Skeletal muscle satellite cell (primary cell): ENCODE measurements at regions not wholly inside any gene's neighbourhood (a gene's known extent, or its start where the extent isn't known, plus 50 kb on each side); places are given as distances from the start of the nearest gene placed in this dataset.

Experiments used
- H3K27me3 ChIP-seq: 2 replicates; pipeline ENCODE4 v1.7.0; 2013; ENCODE audit warnings: low read length; ENCODE audit not compliant: control insufficient read depth, insufficient read depth
- H3K36me3 ChIP-seq: 2 replicates; pipeline ENCODE4 v1.7.0; 2013; ENCODE audit warnings: mild to moderate bottlenecking, control low read depth, low read length; ENCODE audit not compliant: insufficient read depth
- H3K4me1 ChIP-seq: 2 replicates; pipeline ENCODE4 v1.7.0; 2013; ENCODE audit warnings: low read length; ENCODE audit not compliant: control insufficient read depth, insufficient read depth
- H3K4me2 ChIP-seq: 2 replicates; pipeline ENCODE4 v1.7.0; 2013; ENCODE audit warnings: mild to moderate bottlenecking, low read length
- H3K4me3 ChIP-seq: 2 replicates; pipeline ENCODE4 v1.7.0; 2013; ENCODE audit warnings: low read length
- H3K9ac ChIP-seq: 2 replicates; pipeline ENCODE4 v1.7.0; 2013; ENCODE audit warnings: mild to moderate bottlenecking, low read depth, low read length, moderate library complexity
- H3K9me3 ChIP-seq: replicated peaks from 2 replicates; pipeline ENCODE4 v1.7.0; 2013; ENCODE audit warnings: mild to moderate bottlenecking, control low read depth, low read length

DNA sequence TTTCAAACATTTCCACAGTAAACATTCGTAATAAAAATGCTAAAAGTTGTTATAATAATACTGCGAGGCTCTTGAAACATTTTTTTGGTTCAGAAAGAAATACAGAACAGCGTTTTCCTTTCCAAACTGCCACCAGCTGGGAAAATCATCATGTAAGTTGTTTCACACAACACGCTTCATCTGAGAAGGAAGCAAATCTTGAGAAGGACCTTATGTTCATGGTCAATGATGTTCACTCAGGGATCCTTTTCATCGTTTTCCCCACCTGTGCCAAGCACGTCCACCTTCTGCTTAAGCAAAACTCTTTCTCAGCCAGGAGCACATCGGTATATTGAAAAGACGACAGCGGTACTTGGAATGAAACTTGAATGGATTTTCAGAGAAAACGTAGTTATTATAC is 274.5 kb upstream of the ELAC2 start:
- Histone ChIP-seq H3K36me3 (no peaks in the 10 kb centered on the region), H3K4me2 (no peak overlapping the region)

GRCh38 chr17:13288248-13288647 is 270.4 kb upstream of the ELAC2 start:
- H3K4me3 ChIP-seq = no peak overlapping the region
- no peaks in the 10 kb centered on the region for H3K27me3 ChIP-seq
- H3K9me3 ChIP-seq = no peaks in the 10 kb centered on the region
- no peaks in the 10 kb centered on the region for H3K4me1 ChIP-seq
- H3K4me2 ChIP-seq = no peak overlapping the region
- H3K36me3 ChIP-seq = no peaks in the 10 kb centered on the region
- H3K9ac ChIP-seq = no peak overlapping the region

More for the DNA sequence above, 274.5 kb upstream of the ELAC2 start:
- no peak overlapping the region for H3K4me3 ChIP-seq
- no peaks in the 10 kb centered on the region for H3K4me1 ChIP-seq
- H3K27me3 ChIP-seq = no peaks in the 10 kb centered on the region
- no peaks in the 10 kb centered on the region for H3K9me3 ChIP-seq
- no peak overlapping the region for H3K9ac ChIP-seq

DNA sequence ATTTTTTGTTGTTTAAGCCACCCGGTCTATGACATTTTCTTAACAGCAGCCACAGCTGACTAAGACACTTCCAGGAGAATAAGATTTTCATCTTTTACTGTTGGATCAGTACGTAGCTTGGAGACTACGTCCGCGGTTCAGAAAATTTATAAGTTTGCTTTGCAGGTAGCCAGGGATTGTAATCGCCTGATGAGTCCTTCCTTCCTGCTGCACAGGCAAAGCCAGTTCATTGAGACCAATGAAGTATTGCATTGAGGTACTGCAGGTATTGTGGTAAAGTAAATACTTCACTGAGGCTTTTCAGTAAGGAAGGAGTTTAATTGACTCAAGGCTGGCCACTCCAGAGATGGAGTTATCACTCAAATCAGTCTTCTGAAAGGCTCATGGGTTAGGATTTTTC is 269.4 kb upstream of the ELAC2 start:
- no peak overlapping the region for H3K9ac ChIP-seq
- H3K4me3 ChIP-seq = no peak overlapping the region
- H3K4me1 ChIP-seq = no peaks in the 10 kb centered on the region
- H3K4me2 ChIP-seq = no peak overlapping the region
- H3K36me3 ChIP-seq = no peaks in the 10 kb centered on the region
- H3K27me3 ChIP-seq = no peaks in the 10 kb centered on the region
- no peaks in the 10 kb centered on the region for H3K9me3 ChIP-seq

GRCh38 chr17:13283606-13284005 is 265.8 kb upstream of the ELAC2 start:
- Histone ChIP-seq H3K4me1 (no peaks in the 10 kb centered on the region), H3K27me3 (no peaks in the 10 kb centered on the region), H3K9me3 (no peaks in the 10 kb centered on the region), H3K4me2 (no peak overlapping the region), H3K9ac (no peak overlapping the region), H3K36me3 (no peaks in the 10 kb centered on the region), H3K4me3 (no peak overlapping the region)

- Histone ChIP-seq H3K4me2 (no peak overlapping the region), H3K27me3 (no peaks in the 10 kb centered on the region), H3K4me3 (no peak overlapping the region), H3K4me1 (no peaks in the 10 kb centered on the region), H3K36me3 (no peaks in the 10 kb centered on the region), H3K9ac (no peak overlapping the region), H3K9me3 (no peaks in the 10 kb centered on the region)
These were observed 263.8 kb upstream of the ELAC2 start for GRCh38 chr17:13281626-13282025.

DNA sequence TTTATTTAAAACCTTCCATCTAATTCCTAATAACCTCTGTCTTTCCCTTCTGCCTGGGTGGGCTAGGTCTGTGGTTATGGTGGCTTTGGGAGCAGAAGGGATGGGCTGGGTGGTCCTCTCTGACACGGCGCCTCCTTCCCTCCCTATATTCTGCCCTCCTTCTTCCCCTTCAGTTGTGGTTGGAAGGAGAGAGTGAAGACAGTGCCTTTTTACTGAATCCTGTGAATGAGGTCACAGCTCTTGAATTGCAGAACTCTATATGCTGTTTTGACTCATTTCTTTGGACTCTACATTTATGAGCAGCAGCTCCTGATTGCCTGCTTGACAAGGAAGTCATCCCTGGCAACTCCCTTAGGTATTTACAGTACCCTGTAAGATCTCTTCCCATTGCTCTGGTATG is 256.0 kb upstream of the ELAC2 start:
- Histone ChIP-seq H3K36me3 (no peaks in the 10 kb centered on the region), H3K4me3 (no peak overlapping the region), H3K27me3 (peaks cover 8% of the 10 kb centered on the region), H3K4me2 (no peak overlapping the region), H3K4me1 (no peaks in the 10 kb centered on the region), H3K9ac (no peak overlapping the region), H3K9me3 (no peaks in the 10 kb centered on the region)

DNA sequence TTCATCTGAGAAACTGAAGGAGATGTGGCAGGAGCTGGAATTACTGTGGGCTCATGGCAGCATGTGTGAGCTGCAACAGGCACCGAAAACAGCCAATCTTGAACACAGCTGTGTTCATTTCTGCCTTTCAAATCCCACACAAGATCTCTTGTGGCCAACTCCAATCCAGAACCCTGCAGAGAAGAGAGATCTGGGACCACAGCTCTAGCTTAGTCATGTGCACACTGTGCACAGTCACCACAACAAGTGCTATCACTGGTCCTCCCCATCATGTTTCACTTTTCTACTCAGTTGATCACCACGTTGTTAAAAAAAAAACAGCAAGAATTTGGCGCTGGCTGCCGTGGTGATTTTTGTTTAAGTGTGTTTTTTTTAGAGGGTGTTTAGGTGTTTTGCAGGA is 254.5 kb upstream of the ELAC2 start:
- H3K36me3 ChIP-seq = no peaks in the 10 kb centered on the region
- no peaks in the 10 kb centered on the region for H3K9me3 ChIP-seq
- no peak overlapping the region for H3K4me3 ChIP-seq
- H3K4me2 ChIP-seq = no peak overlapping the region
- no peak overlapping the region for H3K9ac ChIP-seq
- H3K27me3 ChIP-seq = peaks cover 8% of the 10 kb centered on the region
- H3K4me1 ChIP-seq = no peaks in the 10 kb centered on the region

GRCh38 chr17:13268791-13269595 is 251.2 kb upstream of the ELAC2 start:
- Histone ChIP-seq H3K4me3 (no peak overlapping the region), H3K4me1 (no peaks in the 10 kb centered on the region), H3K27me3 (peaks cover 8% of the 10 kb centered on the region), H3K36me3 (no peaks in the 10 kb centered on the region), H3K9ac (no peak overlapping the region), H3K4me2 (no peak overlapping the region), H3K9me3 (no peaks in the 10 kb centered on the region)

GRCh38 chr17:13266606-13267005 is 248.8 kb upstream of the ELAC2 start:
- no peaks in the 10 kb centered on the region for H3K4me1 ChIP-seq
- H3K9ac ChIP-seq = no peak overlapping the region
- no peak overlapping the region for H3K4me3 ChIP-seq
- no peaks in the 10 kb centered on the region for H3K36me3 ChIP-seq
- H3K27me3 ChIP-seq = peaks cover 4% of the 10 kb centered on the region
- H3K4me2 ChIP-seq = no peak overlapping the region
- no peaks in the 10 kb centered on the region for H3K9me3 ChIP-seq

- Histone ChIP-seq H3K4me3 (no peak overlapping the region), H3K4me1 (no peaks in the 10 kb centered on the region), H3K4me2 (no peak overlapping the region), H3K27me3 (peaks cover 4% of the 10 kb centered on the region), H3K36me3 (no peaks in the 10 kb centered on the region), H3K9ac (no peak overlapping the region), H3K9me3 (no peaks in the 10 kb centered on the region)
These were observed 247.5 kb upstream of the ELAC2 start for GRCh38 chr17:13265311-13265710.

DNA sequence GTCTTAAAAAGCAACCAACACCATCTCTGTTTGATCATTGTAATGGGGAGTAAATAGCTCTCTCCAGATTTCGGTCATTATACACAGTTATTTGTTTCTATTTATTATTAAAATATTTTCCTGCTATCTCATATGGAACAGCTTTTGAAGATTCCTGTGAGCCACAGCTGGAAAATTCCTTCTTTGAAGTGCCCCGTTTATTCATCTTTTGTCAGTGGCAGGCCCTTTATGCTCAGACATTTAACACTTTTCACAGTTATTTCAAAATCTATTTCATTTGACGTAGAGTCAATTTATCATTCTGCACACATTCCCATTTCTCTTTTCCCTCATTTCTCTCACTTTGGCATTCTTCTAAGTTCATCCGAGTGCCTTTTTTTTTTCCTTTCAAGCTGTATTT is 245.9 kb upstream of the ELAC2 start:
- Histone ChIP-seq H3K4me1 (no peaks in the 10 kb centered on the region), H3K9ac (no peak overlapping the region), H3K9me3 (no peaks in the 10 kb centered on the region), H3K36me3 (no peaks in the 10 kb centered on the region), H3K27me3 (no peaks in the 10 kb centered on the region), H3K4me3 (no peak overlapping the region), H3K4me2 (no peak overlapping the region)

- no peak overlapping the region for H3K4me2 ChIP-seq
- H3K4me3 ChIP-seq = no peak overlapping the region
- H3K4me1 ChIP-seq = no peaks in the 10 kb centered on the region
- no peak overlapping the region for H3K9ac ChIP-seq
- H3K9me3 ChIP-seq = no peaks in the 10 kb centered on the region
- H3K36me3 ChIP-seq = no peaks in the 10 kb centered on the region
- H3K27me3 ChIP-seq = peaks cover 7% of the 10 kb centered on the region
These were observed 238.7 kb upstream of the ELAC2 start for GRCh38 chr17:13256545-13256944.
